Fibroblast of villous mesenchyme (primary cell): ENCODE measurements at regions not wholly inside any gene's neighbourhood (a gene's known extent, or its start where the extent isn't known, plus 50 kb on each side); places are given as distances from the start of the nearest gene placed in this dataset.

Experiments
- DNase-seq: peaks from one replicate; pipeline ENCODE4 v3.0.0-alpha.2; 2010; ENCODE audit warnings: low read depth
- H3K4me3 ChIP-seq: 2 replicates; pipeline ENCODE4 v1.5.1; 2011; ENCODE audit warnings: low read depth, mild to moderate bottlenecking, low read length
- TF ChIP-seq, protein P1 (sequence below): IDR thresholded peaks from 2 replicates; pipeline ENCODE4 v1.5.1; 2012; ENCODE audit warnings: low read depth, mild to moderate bottlenecking, low read length; ENCODE audit not compliant: insufficient read depth

DNA sequence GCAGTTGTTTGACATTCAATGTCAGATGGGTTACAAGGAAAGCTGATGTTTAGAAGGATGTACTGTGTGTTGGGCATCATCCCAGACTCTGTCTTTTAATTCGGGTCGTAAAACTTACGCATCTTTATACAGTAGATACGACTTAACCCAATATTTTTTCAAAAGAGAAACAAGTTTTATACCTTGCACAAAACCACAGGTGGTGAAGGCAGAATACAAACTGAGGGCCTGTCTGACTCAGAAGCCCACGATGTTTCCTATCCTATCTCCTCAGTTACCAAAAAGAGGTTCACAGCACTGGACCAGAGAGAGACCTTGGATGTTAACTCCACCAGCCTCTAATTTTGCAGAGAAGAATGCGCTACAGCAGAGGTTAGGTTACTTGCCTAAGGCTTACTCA, 477.0 kb downstream of the FOXO1 start:
- TF ChIP-seq, protein P1, sequence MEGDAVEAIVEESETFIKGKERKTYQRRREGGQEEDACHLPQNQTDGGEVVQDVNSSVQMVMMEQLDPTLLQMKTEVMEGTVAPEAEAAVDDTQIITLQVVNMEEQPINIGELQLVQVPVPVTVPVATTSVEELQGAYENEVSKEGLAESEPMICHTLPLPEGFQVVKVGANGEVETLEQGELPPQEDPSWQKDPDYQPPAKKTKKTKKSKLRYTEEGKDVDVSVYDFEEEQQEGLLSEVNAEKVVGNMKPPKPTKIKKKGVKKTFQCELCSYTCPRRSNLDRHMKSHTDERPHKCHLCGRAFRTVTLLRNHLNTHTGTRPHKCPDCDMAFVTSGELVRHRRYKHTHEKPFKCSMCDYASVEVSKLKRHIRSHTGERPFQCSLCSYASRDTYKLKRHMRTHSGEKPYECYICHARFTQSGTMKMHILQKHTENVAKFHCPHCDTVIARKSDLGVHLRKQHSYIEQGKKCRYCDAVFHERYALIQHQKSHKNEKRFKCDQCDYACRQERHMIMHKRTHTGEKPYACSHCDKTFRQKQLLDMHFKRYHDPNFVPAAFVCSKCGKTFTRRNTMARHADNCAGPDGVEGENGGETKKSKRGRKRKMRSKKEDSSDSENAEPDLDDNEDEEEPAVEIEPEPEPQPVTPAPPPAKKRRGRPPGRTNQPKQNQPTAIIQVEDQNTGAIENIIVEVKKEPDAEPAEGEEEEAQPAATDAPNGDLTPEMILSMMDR, result no peak
- no peak for DNase-seq
- no peak overlapping the region for H3K4me3 ChIP-seq

DNA sequence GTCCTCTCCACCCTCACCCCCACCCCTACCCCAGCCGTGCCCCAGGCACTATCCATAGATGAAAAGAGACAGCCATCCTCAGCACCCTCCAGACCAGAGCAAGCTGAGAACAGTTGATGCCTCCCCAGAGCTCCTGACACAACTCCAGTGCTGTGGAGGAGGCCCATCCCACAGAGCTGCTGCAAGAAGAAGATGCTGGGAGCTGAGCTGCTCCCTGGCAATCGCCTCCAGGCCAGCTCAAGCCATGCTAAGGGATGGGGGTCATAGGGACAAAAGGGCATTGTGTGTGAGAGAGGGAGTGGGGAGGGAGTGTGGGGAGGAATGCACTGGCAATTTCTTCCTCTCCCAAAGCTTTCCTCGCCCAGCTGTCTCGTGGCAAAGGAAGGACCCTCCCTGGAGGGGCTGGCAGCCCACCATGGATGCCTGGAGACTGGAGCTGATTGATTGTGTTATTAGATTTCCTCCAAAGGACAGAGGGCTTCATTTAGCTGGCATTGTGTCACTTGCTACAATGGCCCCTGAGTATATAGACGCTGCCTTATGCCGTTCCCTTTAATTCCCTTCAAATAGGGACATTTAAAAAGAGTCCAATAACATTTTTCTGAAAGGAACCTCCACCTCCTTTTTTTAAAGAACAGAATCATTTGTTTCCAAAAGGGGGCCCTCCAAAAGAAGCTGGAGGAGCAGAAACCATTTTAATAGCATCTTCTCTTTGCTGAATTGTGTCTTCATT, 476.4 kb downstream of the FOXO1 start:
- DNase-seq, result no peak
- TF ChIP-seq, protein P1, result no peak

DNA sequence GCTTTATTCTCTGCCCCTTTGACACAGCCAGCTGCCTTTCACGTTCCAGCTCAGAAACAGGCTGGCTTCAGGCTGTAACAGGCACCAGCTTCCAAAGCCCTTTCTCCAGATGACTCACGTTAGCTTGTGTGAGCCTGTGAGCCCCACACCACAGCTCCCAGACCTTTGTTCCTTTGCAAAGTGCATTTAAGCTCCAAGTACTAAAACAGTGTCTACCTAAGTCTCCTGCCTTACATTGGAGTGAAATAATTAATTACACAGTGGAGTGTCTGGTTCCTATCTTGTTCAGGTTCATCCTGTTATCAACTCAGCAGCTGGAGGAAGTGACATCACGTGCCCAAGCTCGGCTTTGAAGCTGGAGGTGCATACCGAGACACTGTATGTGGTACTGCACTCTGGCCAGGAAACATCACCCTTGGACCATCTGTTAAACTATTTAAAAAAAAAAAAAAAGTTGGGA, 475.8 kb downstream of the FOXO1 start:
- no peak overlapping the region for H3K4me3 ChIP-seq
- DNase-seq, result peak; percentile 85
- TF ChIP-seq, protein P1, result no peak

More for the DNA sequence above, 476.4 kb downstream of the FOXO1 start:
- H3K4me3 ChIP-seq, result no peak overlapping the region

DNA sequence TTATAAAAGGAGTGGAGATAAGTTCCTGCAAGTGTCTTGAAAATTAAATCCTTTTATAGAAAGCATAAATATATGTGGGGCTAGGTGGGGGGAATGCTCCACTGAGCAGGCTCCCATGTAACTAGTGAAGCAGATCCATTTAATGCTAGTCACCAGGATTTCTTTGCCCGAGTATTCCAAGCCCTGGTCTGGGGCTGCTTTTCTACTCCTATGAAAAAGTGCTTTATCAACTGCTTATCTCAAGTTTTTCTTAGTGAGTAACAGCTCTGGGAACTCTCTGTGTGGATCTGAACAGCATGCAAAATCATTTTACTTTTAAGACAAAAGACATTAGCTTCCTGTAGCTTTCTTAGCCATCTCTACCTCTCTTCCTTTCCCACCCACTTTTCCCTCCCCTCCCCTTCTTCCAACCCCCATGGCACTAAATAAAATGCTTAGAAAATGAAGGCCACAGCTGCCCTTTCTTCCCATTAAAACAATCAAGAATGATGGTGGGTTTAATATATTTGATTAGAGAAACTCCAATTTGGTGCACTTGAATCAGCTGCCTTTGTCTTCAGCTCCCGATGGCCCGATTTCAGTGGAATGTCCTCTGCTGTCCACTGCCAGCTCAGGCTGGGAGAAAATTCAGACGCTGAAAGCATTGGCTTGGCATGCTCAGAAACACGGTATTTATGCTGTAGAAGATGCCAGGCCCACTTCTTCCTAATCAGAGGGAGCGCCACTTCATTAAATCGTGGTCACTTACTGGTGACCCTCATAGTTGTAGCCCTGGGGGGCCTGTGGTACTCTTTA, 475.1 kb downstream of the FOXO1 start:
- DNase-seq, result peak; percentile 34
- TF ChIP-seq, protein P1, result no peak
- no peak overlapping the region for H3K4me3 ChIP-seq

DNA sequence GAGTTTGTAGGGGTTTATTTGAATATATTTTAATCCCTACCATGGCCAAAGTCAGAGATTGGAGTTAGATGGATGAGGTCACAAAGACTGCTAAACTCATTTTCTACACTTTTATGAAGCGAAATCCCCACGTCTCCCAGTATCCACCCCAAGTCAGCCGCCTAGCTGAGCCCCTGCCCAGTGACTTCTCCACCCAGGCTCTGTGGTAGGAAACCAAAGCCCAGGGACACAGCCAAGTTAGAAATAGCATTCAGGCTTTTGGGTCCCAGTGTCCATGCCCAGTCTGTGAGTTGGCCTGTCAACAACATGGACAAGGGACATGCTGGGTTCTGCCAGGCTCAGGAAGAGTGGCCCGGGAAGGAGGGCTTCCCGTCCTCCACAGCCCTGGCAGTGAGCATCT, 474.0 kb downstream of the FOXO1 start:
- no peak overlapping the region for H3K4me3 ChIP-seq
- DNase-seq, result no peak
- TF ChIP-seq, protein P1, result no peak

DNA sequence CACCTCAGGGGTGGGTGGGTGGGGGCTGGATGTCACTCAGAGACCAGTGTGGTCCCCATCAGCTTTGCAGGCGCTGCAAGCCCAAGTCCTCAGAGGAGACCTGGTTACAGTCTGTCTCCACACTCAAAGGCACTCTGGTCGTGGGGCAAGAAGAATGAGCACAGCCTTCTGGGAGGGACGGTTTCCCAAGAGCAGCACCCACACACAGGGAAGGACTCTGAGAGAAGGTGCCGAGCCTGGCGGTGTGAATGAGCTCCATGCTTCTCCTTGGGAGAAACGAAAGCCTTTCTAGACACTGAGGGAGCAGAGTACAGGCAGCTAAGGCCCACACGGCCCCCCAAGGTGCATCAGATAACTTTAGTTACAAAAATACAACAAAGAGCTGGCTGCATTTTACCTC, 473.6 kb downstream of the FOXO1 start:
- H3K4me3 ChIP-seq, result no peak overlapping the region
- no peak for DNase-seq
- TF ChIP-seq, protein P1, result no peak
